Neural cell (in vitro differentiated cells): ENCODE measurements at regions not wholly inside any gene's neighbourhood (a gene's known extent, or its start where the extent isn't known, plus 50 kb on each side); places are given as distances from the start of the nearest gene placed in this dataset.

Experiments used
- H2AFZ ChIP-seq: fragments of 200-600, 300-800 bp; sonication (generic), shearing (Covaris generic); 2 replicates; pipeline ENCODE4 v1.6.0; 2014; ENCODE audit warnings: low read depth, mild to moderate bottlenecking, antibody characterized with exemption, low read length, moderate library complexity
- H3F3A ChIP-seq: fragments of 200-600 bp; shearing (Covaris generic); 2 replicates; pipeline ENCODE4 v1.6.1; 2016; ENCODE audit warnings: mild to moderate bottlenecking, moderate library complexity, mixed read lengths, antibody characterized with exemption, low read length; ENCODE audit not compliant: insufficient read depth, poor library complexity, severe bottlenecking
- H3K27ac ChIP-seq: fragments of 200-600, 300-800 bp; sonication (generic), shearing (Covaris generic); 2 replicates; pipeline ENCODE4 v1.5.1; 2014; ENCODE audit warnings: mild to moderate bottlenecking, low read length, moderate library complexity
- H3K27me3 ChIP-seq: fragments of 300-800, 200-600 bp; sonication (generic), shearing (Covaris generic); 2 replicates; pipeline ENCODE4 v1.6.0; 2014; ENCODE audit warnings: mild to moderate bottlenecking, low read depth, low read length, moderate library complexity; ENCODE audit not compliant: insufficient read depth
- H3K36me3 ChIP-seq: fragments of 300-800, 200-600 bp; sonication (generic), shearing (Covaris generic); 2 replicates; pipeline ENCODE4 v1.5.1; 2014; ENCODE audit warnings: mild to moderate bottlenecking, antibody characterized with exemption, low read length, moderate library complexity; ENCODE audit not compliant: insufficient read depth
- H3K4me2 ChIP-seq: fragments of 300-800, 200-600 bp; sonication (generic), shearing (Covaris generic); 2 replicates; pipeline ENCODE4 v1.6.0; 2014; ENCODE audit warnings: mild to moderate bottlenecking, low read length
- H3K4me3 ChIP-seq: fragments of 300-800, 200-600 bp; sonication (generic), shearing (Covaris generic); 2 replicates; pipeline ENCODE4 v1.5.1; 2014; ENCODE audit warnings: mild to moderate bottlenecking, low read length, moderate library complexity
- H3K79me2 ChIP-seq: fragments of 200-600 bp; shearing (Covaris generic); replicated peaks from 2 replicates; pipeline ENCODE4 v1.6.0; 2014; ENCODE audit warnings: mild to moderate bottlenecking, low read length, moderate library complexity; ENCODE audit not compliant: insufficient read depth
- H3K9ac ChIP-seq: fragments of 300-800, 200-600 bp; sonication (generic), shearing (Covaris generic); 2 replicates; pipeline ENCODE4 v1.6.1; 2016; ENCODE audit warnings: mild to moderate bottlenecking, low read length, mixed read lengths
- H3K9me2 ChIP-seq: fragments of 200-600 bp; shearing (Covaris generic); 2 replicates; pipeline ENCODE4 v1.6.1; 2016; ENCODE audit warnings: mild to moderate bottlenecking, low read length, mixed read lengths; ENCODE audit not compliant: insufficient read depth
- H3K9me3 ChIP-seq: fragments of 200-600, 300-800 bp; sonication (generic), shearing (Covaris generic); 2 replicates; pipeline ENCODE4 v1.6.1; 2016; ENCODE audit warnings: mild to moderate bottlenecking, mixed run types, low read length, moderate library complexity, mixed read lengths
- H4K20me1 ChIP-seq: fragments of 200-600 bp; shearing (Covaris generic); 2 replicates; pipeline ENCODE4 v1.6.1; 2016; ENCODE audit warnings: mild to moderate bottlenecking, mixed run types; ENCODE audit not compliant: insufficient read depth
- EP300 ChIP-seq: fragments of 450-650 bp; conservative IDR thresholded peaks from 2 replicates; pipeline ENCODE4 v1.6.1; 2014; ENCODE audit warnings: antibody characterized with exemption, mild to moderate bottlenecking, moderate library complexity; ENCODE audit not compliant: poor library complexity, severe bottlenecking
- EZH2 ChIP-seq: fragments of 200-600, 300-800 bp; shearing (Covaris generic), sonication (generic); IDR thresholded peaks from 2 replicates; pipeline ENCODE4 v1.6.1; 2014; ENCODE audit warnings: antibody characterized with exemption, low read length, borderline replicate concordance, mild to moderate bottlenecking; ENCODE audit not compliant: insufficient read depth, poor library complexity, severe bottlenecking
- MXI1 ChIP-seq: fragments of 450-650 bp; conservative IDR thresholded peaks from 2 replicates; pipeline ENCODE4 v1.6.1; 2014; ENCODE audit warnings: antibody characterized with exemption, mild to moderate bottlenecking; ENCODE audit not compliant: poor library complexity, severe bottlenecking
- POLR2AphosphoS5 ChIP-seq: IDR thresholded peaks from 2 replicates; pipeline ENCODE4 v1.6.1; 2012
- RAD21 ChIP-seq: fragments of 450-650 bp; conservative IDR thresholded peaks from 2 replicates; pipeline ENCODE4 v1.6.1; 2014; ENCODE audit warnings: antibody characterized with exemption, mild to moderate bottlenecking, moderate library complexity
- REST ChIP-seq: IDR thresholded peaks from 2 replicates; pipeline ENCODE4 v1.6.1; 2012; ENCODE audit warnings: borderline replicate concordance
- SMC3 ChIP-seq: fragments of 450-650 bp; conservative IDR thresholded peaks from 2 replicates; pipeline ENCODE4 v1.6.1; 2014; ENCODE audit warnings: antibody characterized with exemption, mild to moderate bottlenecking, moderate library complexity; ENCODE audit not compliant: poor library complexity
- TAF1 ChIP-seq: IDR thresholded peaks from 2 replicates; pipeline ENCODE4 v1.6.1; 2012; ENCODE audit warnings: low read depth
- TF ChIP-seq, protein P1 (sequence below): fragments of 450-650 bp; IDR thresholded peaks from 2 replicates; pipeline ENCODE4 v1.5.1; 2014; ENCODE audit warnings: antibody characterized with exemption, mild to moderate bottlenecking, moderate library complexity; ENCODE audit not compliant: poor library complexity, severe bottlenecking

DNA sequence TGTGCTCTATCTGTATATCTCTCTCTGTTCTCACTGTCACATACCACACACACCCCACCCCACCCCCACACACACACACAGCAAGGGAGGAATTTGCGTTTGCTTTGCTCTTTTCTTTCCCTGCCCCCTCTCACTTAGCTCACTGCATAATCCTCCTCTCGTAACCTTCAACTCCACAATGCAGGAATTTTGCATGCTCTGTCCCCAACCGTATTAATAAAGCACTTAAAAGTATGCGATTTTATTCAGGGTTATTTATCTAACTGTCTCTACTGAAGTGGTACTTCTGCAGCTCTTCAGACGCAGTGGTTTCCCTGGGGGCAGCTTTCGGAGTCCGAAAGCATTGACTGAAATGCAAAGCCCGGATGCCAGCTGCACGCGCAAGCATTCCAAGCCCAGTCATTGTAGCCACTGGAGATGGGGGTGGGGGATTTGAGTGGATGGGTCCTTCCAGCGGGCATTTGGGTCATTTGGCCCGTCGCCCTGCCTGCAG lies 105.4 kb upstream of the RBFOX1 start:
- Histone ChIP-seq H3K4me3 (no peak overlapping the region), H3K4me2 (no peak overlapping the region), H3K36me3 (no peaks in the 10 kb centered on the region)

DNA sequence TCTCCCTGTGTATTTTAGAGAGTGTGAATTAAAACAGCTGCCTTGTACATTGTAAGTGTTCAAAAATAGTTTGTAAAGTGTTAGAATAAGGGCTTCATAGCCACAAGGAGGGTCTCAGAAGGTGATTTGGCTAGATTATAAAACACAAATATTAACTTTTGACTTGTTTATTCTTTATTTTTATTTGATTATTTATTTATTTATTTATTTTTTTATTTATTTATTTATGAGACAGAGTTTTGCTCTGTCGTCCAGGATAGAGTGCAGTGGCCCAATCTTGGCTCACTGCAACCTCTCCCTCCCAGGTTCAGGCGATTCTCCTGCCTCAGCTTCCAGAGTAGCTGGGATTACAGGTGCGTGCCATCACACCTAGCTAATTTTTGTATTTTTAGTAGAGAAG lies 111.5 kb upstream of the RBFOX1 start:
- Histone ChIP-seq H3K9me2 (no peaks in the 10 kb centered on the region), H3K4me2 (no peak overlapping the region), H3K79me2 (no peaks in the 10 kb centered on the region), H2AFZ (no peak overlapping the region), H3K27ac (no peak overlapping the region), H3F3A (no peaks in the 10 kb centered on the region), H3K36me3 (no peaks in the 10 kb centered on the region), H3K27me3 (peaks cover 46% of the 10 kb centered on the region), H4K20me1 (no peaks in the 10 kb centered on the region), H3K9ac (no peak overlapping the region), H3K4me3 (no peak overlapping the region), H3K9me3 (no peaks in the 10 kb centered on the region)
- no peak for TF ChIP-seq EZH2
- TF ChIP-seq SMC3: no peak
- TF ChIP-seq MXI1: no peak
- TF ChIP-seq POLR2AphosphoS5: no peak
- TF ChIP-seq REST: no peak
- TF ChIP-seq, protein P1, sequence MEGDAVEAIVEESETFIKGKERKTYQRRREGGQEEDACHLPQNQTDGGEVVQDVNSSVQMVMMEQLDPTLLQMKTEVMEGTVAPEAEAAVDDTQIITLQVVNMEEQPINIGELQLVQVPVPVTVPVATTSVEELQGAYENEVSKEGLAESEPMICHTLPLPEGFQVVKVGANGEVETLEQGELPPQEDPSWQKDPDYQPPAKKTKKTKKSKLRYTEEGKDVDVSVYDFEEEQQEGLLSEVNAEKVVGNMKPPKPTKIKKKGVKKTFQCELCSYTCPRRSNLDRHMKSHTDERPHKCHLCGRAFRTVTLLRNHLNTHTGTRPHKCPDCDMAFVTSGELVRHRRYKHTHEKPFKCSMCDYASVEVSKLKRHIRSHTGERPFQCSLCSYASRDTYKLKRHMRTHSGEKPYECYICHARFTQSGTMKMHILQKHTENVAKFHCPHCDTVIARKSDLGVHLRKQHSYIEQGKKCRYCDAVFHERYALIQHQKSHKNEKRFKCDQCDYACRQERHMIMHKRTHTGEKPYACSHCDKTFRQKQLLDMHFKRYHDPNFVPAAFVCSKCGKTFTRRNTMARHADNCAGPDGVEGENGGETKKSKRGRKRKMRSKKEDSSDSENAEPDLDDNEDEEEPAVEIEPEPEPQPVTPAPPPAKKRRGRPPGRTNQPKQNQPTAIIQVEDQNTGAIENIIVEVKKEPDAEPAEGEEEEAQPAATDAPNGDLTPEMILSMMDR: no peak
- TF ChIP-seq TAF1: no peak
- no peak for TF ChIP-seq RAD21

More for the DNA sequence above, 105.4 kb upstream of the RBFOX1 start:
- H2AFZ ChIP-seq: no peak overlapping the region
- H3K9ac ChIP-seq: no peak overlapping the region
- H3F3A ChIP-seq: no peaks in the 10 kb centered on the region
- H3K9me3 ChIP-seq: no peaks in the 10 kb centered on the region
- no peaks in the 10 kb centered on the region for H3K9me2 ChIP-seq
- TF ChIP-seq SMC3 (no peak), TAF1 (no peak), RAD21 (no peak), REST (no peak), MXI1 (no peak), EZH2 (no peak), EP300 (no peak), POLR2AphosphoS5 (no peak)
- TF ChIP-seq, protein P1: no peak
- H3K79me2 ChIP-seq: no peaks in the 10 kb centered on the region
- H4K20me1 ChIP-seq: no peaks in the 10 kb centered on the region
- no peak overlapping the region for H3K27ac ChIP-seq
- peaks cover 24% of the 10 kb centered on the region for H3K27me3 ChIP-seq
